GM10266 (cell line): ENCODE measurements at regions not wholly inside any gene's neighbourhood (a gene's known extent, or its start where the extent isn't known, plus 50 kb on each side); places are given as distances from the start of the nearest gene placed in this dataset.

Source experiments
- DNase-seq: peaks from one replicate; pipeline ENCODE4 v3.0.0; 2012; ENCODE audit errors: extremely low spot score
- TF ChIP-seq, protein P1 (sequence below): IDR thresholded peaks from 2 replicates; pipeline ENCODE4 v1.5.1; 2012; ENCODE audit warnings: mild to moderate bottlenecking, low read depth; ENCODE audit not compliant: control insufficient read depth, insufficient read depth; ENCODE audit errors: missing control alignments

DNA sequence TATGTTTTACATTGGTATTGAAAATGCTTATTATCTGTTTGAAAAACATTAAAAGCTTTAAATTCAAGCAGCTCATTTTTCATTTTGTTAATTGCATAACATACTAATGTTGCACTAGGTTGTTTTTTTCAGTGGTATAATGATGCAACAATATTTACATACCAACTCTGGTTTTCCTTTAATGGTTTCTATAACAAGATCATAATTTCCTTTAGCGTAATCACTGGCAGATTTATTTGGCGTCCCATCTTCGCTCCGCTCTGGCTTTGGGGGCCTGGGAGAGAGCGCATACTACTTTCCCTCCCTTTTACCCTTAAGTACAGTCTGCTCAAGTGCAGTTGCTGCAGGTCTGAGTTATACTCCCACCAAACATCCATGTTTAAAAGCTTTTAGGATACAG lies 574.1 kb downstream of the PRKD1 start:
- DNase-seq: no peak
- TF ChIP-seq, protein P1, sequence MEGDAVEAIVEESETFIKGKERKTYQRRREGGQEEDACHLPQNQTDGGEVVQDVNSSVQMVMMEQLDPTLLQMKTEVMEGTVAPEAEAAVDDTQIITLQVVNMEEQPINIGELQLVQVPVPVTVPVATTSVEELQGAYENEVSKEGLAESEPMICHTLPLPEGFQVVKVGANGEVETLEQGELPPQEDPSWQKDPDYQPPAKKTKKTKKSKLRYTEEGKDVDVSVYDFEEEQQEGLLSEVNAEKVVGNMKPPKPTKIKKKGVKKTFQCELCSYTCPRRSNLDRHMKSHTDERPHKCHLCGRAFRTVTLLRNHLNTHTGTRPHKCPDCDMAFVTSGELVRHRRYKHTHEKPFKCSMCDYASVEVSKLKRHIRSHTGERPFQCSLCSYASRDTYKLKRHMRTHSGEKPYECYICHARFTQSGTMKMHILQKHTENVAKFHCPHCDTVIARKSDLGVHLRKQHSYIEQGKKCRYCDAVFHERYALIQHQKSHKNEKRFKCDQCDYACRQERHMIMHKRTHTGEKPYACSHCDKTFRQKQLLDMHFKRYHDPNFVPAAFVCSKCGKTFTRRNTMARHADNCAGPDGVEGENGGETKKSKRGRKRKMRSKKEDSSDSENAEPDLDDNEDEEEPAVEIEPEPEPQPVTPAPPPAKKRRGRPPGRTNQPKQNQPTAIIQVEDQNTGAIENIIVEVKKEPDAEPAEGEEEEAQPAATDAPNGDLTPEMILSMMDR: no peak

DNA sequence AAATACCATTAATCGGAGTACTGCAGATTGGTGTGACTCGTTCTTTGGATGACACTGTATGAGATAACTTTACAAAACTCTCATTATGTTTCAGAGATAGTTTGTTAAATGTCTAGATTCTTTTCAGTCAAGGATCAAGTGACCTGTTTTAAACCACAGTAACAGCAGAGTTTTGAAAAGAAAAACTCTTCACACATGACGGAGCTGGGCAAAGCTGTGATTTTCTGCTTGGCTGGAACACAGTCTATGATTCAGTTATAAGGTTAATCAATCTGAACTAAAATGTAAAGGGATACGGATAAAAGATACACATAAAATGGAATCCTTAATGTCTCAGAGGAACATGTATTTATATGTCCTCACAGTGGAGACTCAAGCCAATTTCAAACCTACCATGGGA lies 573.2 kb downstream of the PRKD1 start:
- TF ChIP-seq, protein P1: no peak
- no peak for DNase-seq

DNA sequence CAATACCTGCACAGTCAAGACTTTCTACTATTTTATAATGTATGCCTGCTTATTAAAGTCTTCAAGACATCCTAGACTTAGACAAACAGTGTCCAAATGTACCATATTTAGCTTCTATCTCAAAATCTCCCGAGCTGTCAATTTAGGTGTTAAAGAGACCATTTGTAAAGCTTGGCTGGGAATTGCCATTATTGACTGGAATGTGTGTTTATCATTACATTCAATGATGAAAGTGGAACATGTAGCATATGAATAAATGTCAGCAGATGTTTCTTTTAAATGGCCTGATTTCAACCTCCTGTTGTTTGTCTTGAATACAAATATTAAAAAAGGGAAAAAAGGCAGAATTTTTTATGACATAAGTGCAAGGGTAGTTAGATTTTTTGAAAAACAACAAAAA lies 572.3 kb downstream of the PRKD1 start:
- TF ChIP-seq, protein P1: no peak
- DNase-seq: no peak

DNA sequence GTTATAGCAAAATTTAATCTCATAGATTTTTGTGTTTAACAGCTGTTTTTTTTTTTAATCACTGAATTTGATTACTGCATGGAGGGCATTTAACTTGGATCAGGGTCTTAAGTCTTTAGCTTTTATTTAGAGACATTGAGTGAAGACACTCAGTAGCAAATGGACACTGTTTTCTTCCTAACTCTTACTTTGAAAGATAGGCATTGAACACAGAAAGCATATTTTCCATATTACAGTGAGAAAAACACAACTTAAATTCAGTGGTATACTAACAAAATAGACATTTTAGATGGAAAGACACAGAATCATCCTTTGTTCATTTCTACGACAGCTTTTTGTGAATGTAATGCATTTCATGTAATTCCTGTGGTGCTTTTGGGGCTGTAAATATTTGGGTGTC lies 571.8 kb downstream of the PRKD1 start:
- DNase-seq: no peak
- TF ChIP-seq, protein P1: no peak

DNA sequence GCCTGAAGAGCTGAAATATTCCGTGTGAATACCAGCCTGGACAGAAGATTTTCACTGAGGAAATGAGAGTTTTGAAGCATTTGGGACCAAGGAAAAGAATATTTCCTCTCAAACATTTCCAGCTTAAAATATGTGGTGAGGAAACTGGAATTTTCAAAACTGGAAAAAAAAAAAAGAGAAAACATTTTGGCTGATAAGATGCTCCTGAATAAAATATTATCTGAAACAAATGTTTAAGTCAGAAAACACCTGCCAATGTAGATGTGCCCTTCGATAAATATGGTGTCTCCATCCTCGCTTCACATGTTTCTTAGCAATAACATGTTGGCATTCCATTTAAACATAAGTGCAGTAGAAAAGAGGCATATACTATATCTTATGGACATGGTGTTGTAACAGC lies 567.0 kb downstream of the PRKD1 start:
- TF ChIP-seq, protein P1: no peak

DNA sequence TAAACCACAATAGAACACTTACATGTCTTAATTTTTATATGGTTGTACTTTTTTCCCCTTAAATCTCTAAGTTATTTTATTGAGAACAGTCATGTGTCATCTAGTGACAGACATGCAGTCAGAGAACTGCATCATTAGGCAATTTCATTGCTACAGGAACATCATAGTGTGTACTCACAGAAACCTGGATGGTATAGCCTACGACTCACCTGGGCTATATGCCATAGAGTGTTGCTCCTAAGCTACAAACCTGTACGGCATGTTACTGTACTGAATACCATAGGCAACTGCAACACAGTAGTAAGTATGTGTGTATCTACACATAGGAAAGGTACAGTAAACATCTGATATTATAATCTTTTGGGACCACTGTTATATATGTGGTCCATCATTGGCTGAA lies 557.6 kb downstream of the PRKD1 start:
- TF ChIP-seq, protein P1: no peak
- DNase-seq: no peak

More for the DNA sequence above, 567.0 kb downstream of the PRKD1 start:
- no peak for DNase-seq

DNA sequence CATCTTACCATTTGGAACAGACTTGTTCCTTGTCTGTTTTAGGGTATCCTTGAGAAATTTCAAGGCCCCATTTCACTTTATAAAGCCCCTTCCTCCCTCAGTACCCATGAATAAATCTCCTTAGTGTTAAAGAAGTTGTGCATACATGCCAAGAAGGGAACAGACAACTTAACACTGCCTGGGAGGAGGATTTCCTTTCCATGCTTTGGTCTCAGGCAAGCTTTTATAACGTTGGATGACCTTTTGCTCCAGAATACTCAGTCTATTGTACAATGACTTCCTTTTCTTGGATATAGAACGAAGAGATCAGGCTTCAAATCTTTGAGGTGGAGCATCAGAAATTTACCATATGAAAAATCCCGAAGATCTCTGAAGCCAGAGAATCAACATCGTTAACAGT lies 551.4 kb downstream of the PRKD1 start:
- TF ChIP-seq, protein P1: no peak
- no peak for DNase-seq
